Kidney (tissue), 13 donors: ENCODE measurements at regions not wholly inside any gene's neighbourhood (a gene's known extent, or its start where the extent isn't known, plus 50 kb on each side); places are given as distances from the start of the nearest gene placed in this dataset.
A peak's percentile ranks its signal among the peaks of the same experiment; 100 is the strongest.
"Not testable (repeated sequence)": the region's sequence is repeated elsewhere in the genome, so short reads cannot be mapped to it uniquely, and the experiment has no call there.

Source experiments
- DNase-seq, 5 donors: peaks; one replicate each; pipeline ENCODE4 v3.0.0-alpha.2; 2013 to 2020
- FAIRE-seq: peaks from 2 replicates; lab custom pipeline; 2012; peaks lifted over from hg19 to GRCh38; lab: Jason Lieb, UNC
- H3K27ac ChIP-seq, 2 donors: one replicate each; pipeline ENCODE4 v1.7.0; 2013; ENCODE audit warnings: low read depth in 2 of 2, low read length in 2 of 2, inconsistent platforms in 1 of 2
- H3K27me3 ChIP-seq: one replicate; pipeline ENCODE4 v1.7.1; 2013; ENCODE audit warnings: low read length, inconsistent platforms; ENCODE audit not compliant: control insufficient read depth, insufficient read depth
- H3K36me3 ChIP-seq, 3 donors: one replicate each; pipeline versions ENCODE4 v1.7.0 to v1.7.1; 2013; ENCODE audit warnings: low read length in 3 of 3, control low read depth in 1 of 3, inconsistent platforms in 1 of 3; ENCODE audit not compliant: insufficient read depth in 3 of 3, control insufficient read depth in 2 of 3
- H3K4me1 ChIP-seq, 3 donors: one replicate each; pipeline versions ENCODE4 v1.7.0 to v1.7.1; 2013; ENCODE audit warnings: low read length in 3 of 3, inconsistent platforms in 1 of 3, low read depth in 1 of 3; ENCODE audit not compliant: control insufficient read depth in 2 of 3, insufficient read depth in 2 of 3
- H3K4me3 ChIP-seq, 3 donors: one replicate each; pipeline versions ENCODE4 v1.7.0 to v1.8.1; 2013; ENCODE audit warnings: low read length in 3 of 3, control low read depth in 1 of 3, inconsistent platforms in 1 of 3
- H3K9ac ChIP-seq, 3 donors: one replicate each; pipeline versions ENCODE4 v1.7.0 to v1.7.1; 2013; ENCODE audit warnings: low read length in 3 of 3, control low read depth in 1 of 3, inconsistent platforms in 1 of 3
- H3K9me3 ChIP-seq, 3 donors: one replicate each; pipeline versions ENCODE4 v1.7.0 to v1.7.1; 2013; ENCODE audit warnings: low read length in 3 of 3, control low read depth in 1 of 3, inconsistent platforms in 1 of 3; ENCODE audit not compliant: control insufficient read depth in 2 of 3, insufficient read depth in 1 of 3
- CTCF ChIP-seq: IDR thresholded peaks from 3 replicates; pipeline ENCODE4 v1.5.1; 2012; ENCODE audit warnings: mild to moderate bottlenecking, moderate library complexity, borderline replicate concordance; ENCODE audit not compliant: insufficient read depth; ENCODE audit errors: extremely low read depth
- intact Hi-C: fragments of 100-400 bp; cut with DNase I; formaldehyde crosslinking; loops from one replicate; pipeline ENCODE4 v1.11.1; 2022
- donor health status: control.
- donor health status: control.
- donor health status: control.
- donor health status: control.
- donor health status: control.
- donor health status: DM: yes; HTN: yes; CAD: no.
- donor health status: Normal renal cell carcinoma (clear cell type).

GRCh38 chr3:144023543-144023942 is 51.9 kb downstream of the DIPK2A start:
- peak in 1 of 5 donors; percentile 48 for DNase-seq
- H3K9ac ChIP-seq, H3K27ac ChIP-seq, H3K4me3 ChIP-seq, FAIRE-seq, H3K27me3 ChIP-seq, H3K9me3 ChIP-seq, intact Hi-C loops, H3K36me3 ChIP-seq, H3K4me1 ChIP-seq: not testable (repeated sequence)

- no peaks in the 10 kb centered on the region for H3K9me3 ChIP-seq
- no peak overlapping the region for H3K9ac ChIP-seq
- intact Hi-C loops, result no loop called here
- H3K27me3 ChIP-seq, result no peaks in the 10 kb centered on the region
- no peaks in the 10 kb centered on the region for H3K4me1 ChIP-seq
- no peak overlapping the region for H3K27ac ChIP-seq
- DNase-seq, result peak in 1 of 5 donors; percentile 3
- H3K4me3 ChIP-seq, result no peak overlapping the region
- TF ChIP-seq CTCF, result no peak
- FAIRE-seq, result no peak
- no peaks in the 10 kb centered on the region for H3K36me3 ChIP-seq
These were observed 57.3 kb downstream of the DIPK2A start for GRCh38 chr3:144028798-144029411.

- Histone ChIP-seq H3K4me1 (no peaks in the 10 kb centered on the region), H3K9ac (no peak overlapping the region), H3K9me3 (no peaks in the 10 kb centered on the region), H3K4me3 (no peak overlapping the region), H3K36me3 (no peaks in the 10 kb centered on the region), H3K27ac (no peak overlapping the region), H3K27me3 (no peaks in the 10 kb centered on the region)
- DNase-seq (no peak), FAIRE-seq (no peak)
- intact Hi-C loops, result no loop called here
- TF ChIP-seq CTCF, result no peak
These were observed 58.1 kb downstream of the DIPK2A start for GRCh38 chr3:144029769-144030168.

- Histone ChIP-seq H3K27ac (no peak overlapping the region), H3K9ac (no peak overlapping the region), H3K36me3 (no peaks in the 10 kb centered on the region), H3K4me1 (no peaks in the 10 kb centered on the region), H3K4me3 (no peak overlapping the region), H3K9me3 (no peaks in the 10 kb centered on the region), H3K27me3 (no peaks in the 10 kb centered on the region)
- intact Hi-C loops, result no loop called here
- FAIRE-seq (no peak), DNase-seq (no peak)
- no peak for TF ChIP-seq CTCF
These were observed 60.3 kb downstream of the DIPK2A start for GRCh38 chr3:144031938-144032337.
